ENCODE measurements at regions not wholly inside any gene's neighbourhood (a gene's known extent, or its start where the extent isn't known, plus 50 kb on each side); places are given as distances from the start of the nearest gene placed in this dataset.
A peak's percentile ranks its signal among the peaks of the same experiment; 100 is the strongest.

- Histone ChIP-seq H3K27ac (no peak overlapping the region), H3K79me2 (ENCODE audit: low read depth) (no peaks in the 10 kb centered on the region), H3F3A (ENCODE audit: insufficient read depth, low read depth) (no peaks in the 10 kb centered on the region), H4K20me1 (ENCODE audit: insufficient read depth) (no peaks in the 10 kb centered on the region), H3K9me3 (ENCODE audit: insufficient read depth, low read depth) (no peaks in the 10 kb centered on the region), H3K4me2 (no peak overlapping the region), H2AFZ (no peak overlapping the region), H3K4me1 (replicated peaks; ENCODE audit: insufficient read depth) (peaks cover 10% of the 10 kb centered on the region), H3K4me3 (no peak overlapping the region), H3K27me3 (ENCODE audit: insufficient read depth, low read depth) (peaks cover 9% of the 10 kb centered on the region), H3K9me2 (ENCODE audit: insufficient read depth) (no peaks in the 10 kb centered on the region), H3K36me3 (ENCODE audit: low read depth) (no peaks in the 10 kb centered on the region)
- BruUV-seq (replicated peaks), result no TSS peak
- intact Hi-C loops (cut with micrococcal nuclease; ENCODE audit: unreplicated experiment), result no loop called here
- DNase-seq, result no peak
- CTCF ChIA-PET, result no interaction called here
- TF ChIP-seq, protein P1, sequence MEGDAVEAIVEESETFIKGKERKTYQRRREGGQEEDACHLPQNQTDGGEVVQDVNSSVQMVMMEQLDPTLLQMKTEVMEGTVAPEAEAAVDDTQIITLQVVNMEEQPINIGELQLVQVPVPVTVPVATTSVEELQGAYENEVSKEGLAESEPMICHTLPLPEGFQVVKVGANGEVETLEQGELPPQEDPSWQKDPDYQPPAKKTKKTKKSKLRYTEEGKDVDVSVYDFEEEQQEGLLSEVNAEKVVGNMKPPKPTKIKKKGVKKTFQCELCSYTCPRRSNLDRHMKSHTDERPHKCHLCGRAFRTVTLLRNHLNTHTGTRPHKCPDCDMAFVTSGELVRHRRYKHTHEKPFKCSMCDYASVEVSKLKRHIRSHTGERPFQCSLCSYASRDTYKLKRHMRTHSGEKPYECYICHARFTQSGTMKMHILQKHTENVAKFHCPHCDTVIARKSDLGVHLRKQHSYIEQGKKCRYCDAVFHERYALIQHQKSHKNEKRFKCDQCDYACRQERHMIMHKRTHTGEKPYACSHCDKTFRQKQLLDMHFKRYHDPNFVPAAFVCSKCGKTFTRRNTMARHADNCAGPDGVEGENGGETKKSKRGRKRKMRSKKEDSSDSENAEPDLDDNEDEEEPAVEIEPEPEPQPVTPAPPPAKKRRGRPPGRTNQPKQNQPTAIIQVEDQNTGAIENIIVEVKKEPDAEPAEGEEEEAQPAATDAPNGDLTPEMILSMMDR (conservative IDR thresholded peaks at IDR 0.05), result no peak
- no peak for TF ChIP-seq EZH2 (IDR thresholded peaks at IDR 0.05; ENCODE audit: low read depth)
- POLR2A ChIA-PET (ENCODE audit: unreplicated experiment), result interaction anchor here (0.6 kb wide), 1 partner anchor 54 kb away, joined by 3 read pairs; no protein-coding TSS in a partner anchor
These were observed 247.8 kb downstream of the PAX3 start for GRCh38 chr2:222050981-222051380.

GRCh38 chr2:222049946-222050345 is 248.9 kb downstream of the PAX3 start:
- H3K27me3 ChIP-seq (ENCODE audit: insufficient read depth, low read depth), result peaks cover 9% of the 10 kb centered on the region
- intact Hi-C loops (cut with micrococcal nuclease; ENCODE audit: unreplicated experiment), result no loop called here
- H3K9me2 ChIP-seq (ENCODE audit: insufficient read depth), result no peaks in the 10 kb centered on the region
- no peaks in the 10 kb centered on the region for H3K36me3 ChIP-seq (ENCODE audit: low read depth)
- peaks cover 10% of the 10 kb centered on the region for H3K4me1 ChIP-seq (replicated peaks; ENCODE audit: insufficient read depth)
- no peak overlapping the region for H3K27ac ChIP-seq
- TF ChIP-seq, protein P1 (conservative IDR thresholded peaks at IDR 0.05), result no peak
- TF ChIP-seq EZH2 (IDR thresholded peaks at IDR 0.05; ENCODE audit: low read depth), result no peak
- ChIA-PET CTCF (no interaction called here), POLR2A (ENCODE audit: unreplicated experiment) (interaction anchor here (0.5 kb wide), 1 partner anchor 301 kb away, joined by 5 read pairs; no protein-coding TSS in a partner anchor)
- H4K20me1 ChIP-seq (ENCODE audit: insufficient read depth), result no peaks in the 10 kb centered on the region
- BruUV-seq (replicated peaks), result no TSS peak
- no peaks in the 10 kb centered on the region for H3K79me2 ChIP-seq (ENCODE audit: low read depth)
- no peak overlapping the region for H2AFZ ChIP-seq
- H3K4me3 ChIP-seq, result no peak overlapping the region
- peak overlapping the region; percentile 21 for H3K4me2 ChIP-seq
- no peaks in the 10 kb centered on the region for H3K9me3 ChIP-seq (ENCODE audit: insufficient read depth, low read depth)
- no peaks in the 10 kb centered on the region for H3F3A ChIP-seq (ENCODE audit: insufficient read depth, low read depth)
- DNase-seq, result peak in 1 of 2 experiments; percentile 71

DNA sequence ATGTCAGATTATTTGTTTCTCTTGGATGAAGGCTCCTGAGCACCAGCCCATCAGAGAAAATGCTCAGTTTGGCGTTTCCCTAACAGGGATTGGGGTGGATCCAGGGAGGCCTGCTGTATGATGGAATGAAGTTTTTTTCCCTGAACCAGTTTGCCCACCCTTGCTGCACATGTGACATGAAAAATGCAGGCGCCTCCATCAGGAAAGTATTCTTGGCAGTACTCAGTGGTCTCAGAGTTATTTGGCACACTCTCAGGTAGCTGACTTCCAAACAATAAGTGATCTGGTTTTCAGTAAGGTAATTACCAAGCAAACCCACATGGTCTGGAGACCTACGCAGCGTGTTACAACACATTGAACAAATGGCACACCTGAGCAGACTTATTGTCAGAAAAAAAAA is 254.9 kb downstream of the PAX3 start:
- H3K4me2 ChIP-seq, result no peak overlapping the region
- no peaks in the 10 kb centered on the region for H3K4me1 ChIP-seq (replicated peaks; ENCODE audit: insufficient read depth)
- no peaks in the 10 kb centered on the region for H3F3A ChIP-seq (ENCODE audit: insufficient read depth, low read depth)
- no peaks in the 10 kb centered on the region for H3K9me3 ChIP-seq (ENCODE audit: insufficient read depth, low read depth)
- ChIA-PET POLR2A (ENCODE audit: unreplicated experiment) (no interaction called here), CTCF (no interaction called here)
- intact Hi-C loops (cut with micrococcal nuclease; ENCODE audit: unreplicated experiment), result no loop called here
- no peaks in the 10 kb centered on the region for H3K79me2 ChIP-seq (ENCODE audit: low read depth)
- H3K9me2 ChIP-seq (ENCODE audit: insufficient read depth), result no peaks in the 10 kb centered on the region
- no peak overlapping the region for H3K27ac ChIP-seq
- DNase-seq, result no peak
- no peaks in the 10 kb centered on the region for H4K20me1 ChIP-seq (ENCODE audit: insufficient read depth)
- H3K36me3 ChIP-seq (ENCODE audit: low read depth), result no peaks in the 10 kb centered on the region
- no peak overlapping the region for H3K4me3 ChIP-seq
- H3K27me3 ChIP-seq (ENCODE audit: insufficient read depth, low read depth), result no peaks in the 10 kb centered on the region
- no peak overlapping the region for H2AFZ ChIP-seq
- TF ChIP-seq, protein P1 (conservative IDR thresholded peaks at IDR 0.05), result no peak
- no peak for TF ChIP-seq EZH2 (IDR thresholded peaks at IDR 0.05; ENCODE audit: low read depth)
- no TSS peak for BruUV-seq (replicated peaks)

Measured in PC-9 (cell line).